ENCODE measurements at regions not wholly inside any gene's neighbourhood (a gene's known extent, or its start where the extent isn't known, plus 50 kb on each side); places are given as distances from the start of the nearest gene placed in this dataset.
"Not testable (repeated sequence)": the region's sequence is repeated elsewhere in the genome, so short reads cannot be mapped to it uniquely, and the experiment has no call there.

- Histone ChIP-seq H3K27me3 (ENCODE audit: insufficient read depth, low read length) (no peaks in the 10 kb centered on the region), H3K9me3 (ENCODE audit: low read length) (no peaks in the 10 kb centered on the region), H2AFZ (ENCODE audit: low read depth, low read length) (no peak overlapping the region), H3K4me1 (ENCODE audit: insufficient read depth, low read length) (no peaks in the 10 kb centered on the region), H3K4me3 (ENCODE audit: low read length) (no peak overlapping the region), H3K36me3 (ENCODE audit: insufficient read depth, low read length) (no peaks in the 10 kb centered on the region)
These were observed 78.3 kb upstream of the SLC16A7 start for GRCh38 chr12:59517522-59517921.

GRCh38 chr12:59500915-59501314, 94.9 kb upstream of the SLC16A7 start:
- H3K27me3 ChIP-seq (ENCODE audit: insufficient read depth, low read length) = no peaks in the 10 kb centered on the region
- H3K36me3 ChIP-seq (ENCODE audit: insufficient read depth, low read length) = no peaks in the 10 kb centered on the region
- H2AFZ ChIP-seq (ENCODE audit: low read depth, low read length) = no peak overlapping the region
- H3K9me3 ChIP-seq (ENCODE audit: low read length) = no peaks in the 10 kb centered on the region
- H3K4me1 ChIP-seq (ENCODE audit: insufficient read depth, low read length) = no peaks in the 10 kb centered on the region
- no peak overlapping the region for H3K4me3 ChIP-seq (ENCODE audit: low read length)

GRCh38 chr12:59500335-59500734, 95.5 kb upstream of the SLC16A7 start:
- Histone ChIP-seq H3K36me3 (ENCODE audit: insufficient read depth, low read length) (no peaks in the 10 kb centered on the region), H3K9me3 (ENCODE audit: low read length) (no peaks in the 10 kb centered on the region), H3K4me1 (ENCODE audit: insufficient read depth, low read length) (no peaks in the 10 kb centered on the region), H3K4me3 (ENCODE audit: low read length) (no peak overlapping the region), H2AFZ (ENCODE audit: low read depth, low read length) (no peak overlapping the region), H3K27me3 (ENCODE audit: insufficient read depth, low read length) (no peaks in the 10 kb centered on the region)

- no peaks in the 10 kb centered on the region for H3K4me1 ChIP-seq (ENCODE audit: insufficient read depth, low read length)
- no peak overlapping the region for H2AFZ ChIP-seq (ENCODE audit: low read depth, low read length)
- H3K27me3 ChIP-seq (ENCODE audit: insufficient read depth, low read length) = no peaks in the 10 kb centered on the region
- no peaks in the 10 kb centered on the region for H3K36me3 ChIP-seq (ENCODE audit: insufficient read depth, low read length)
- no peak overlapping the region for H3K4me3 ChIP-seq (ENCODE audit: low read length)
- H3K9me3 ChIP-seq (ENCODE audit: low read length) = no peaks in the 10 kb centered on the region
These were observed 96.1 kb upstream of the SLC16A7 start for GRCh38 chr12:59499774-59500173.

- no peaks in the 10 kb centered on the region for H3K4me1 ChIP-seq (ENCODE audit: insufficient read depth, low read length)
- no peak overlapping the region for H3K4me3 ChIP-seq (ENCODE audit: low read length)
- no peaks in the 10 kb centered on the region for H3K27me3 ChIP-seq (ENCODE audit: insufficient read depth, low read length)
- H2AFZ ChIP-seq (ENCODE audit: low read depth, low read length) = no peak overlapping the region
- no peaks in the 10 kb centered on the region for H3K36me3 ChIP-seq (ENCODE audit: insufficient read depth, low read length)
- H3K9me3 ChIP-seq (ENCODE audit: low read length) = no peaks in the 10 kb centered on the region
These were observed 101.2 kb upstream of the SLC16A7 start for GRCh38 chr12:59494617-59495016.

GRCh38 chr12:59491877-59492276, 104.0 kb upstream of the SLC16A7 start:
- Histone ChIP-seq H3K27me3 (ENCODE audit: insufficient read depth, low read length) (no peaks in the 10 kb centered on the region), H3K4me3 (ENCODE audit: low read length) (no peak overlapping the region), H3K4me1 (ENCODE audit: insufficient read depth, low read length) (no peaks in the 10 kb centered on the region), H3K36me3 (ENCODE audit: insufficient read depth, low read length) (no peaks in the 10 kb centered on the region), H2AFZ (ENCODE audit: low read depth, low read length) (no peak overlapping the region), H3K9me3 (ENCODE audit: low read length) (no peaks in the 10 kb centered on the region)

- no peaks in the 10 kb centered on the region for H3K27me3 ChIP-seq (ENCODE audit: insufficient read depth, low read length)
- H3K9me3 ChIP-seq (ENCODE audit: low read length) = no peaks in the 10 kb centered on the region
- H3K36me3 ChIP-seq (ENCODE audit: insufficient read depth, low read length) = no peaks in the 10 kb centered on the region
- no peak overlapping the region for H3K4me3 ChIP-seq (ENCODE audit: low read length)
- no peak overlapping the region for H2AFZ ChIP-seq (ENCODE audit: low read depth, low read length)
- H3K4me1 ChIP-seq (ENCODE audit: insufficient read depth, low read length) = no peaks in the 10 kb centered on the region
These were observed 109.0 kb upstream of the SLC16A7 start for GRCh38 chr12:59486827-59487226.

- H2AFZ ChIP-seq (ENCODE audit: low read depth, low read length) = no peak overlapping the region
- H3K4me1 ChIP-seq (ENCODE audit: insufficient read depth, low read length) = no peaks in the 10 kb centered on the region
- H3K27me3 ChIP-seq (ENCODE audit: insufficient read depth, low read length) = no peaks in the 10 kb centered on the region
- H3K36me3 ChIP-seq (ENCODE audit: insufficient read depth, low read length) = no peaks in the 10 kb centered on the region
- no peaks in the 10 kb centered on the region for H3K9me3 ChIP-seq (ENCODE audit: low read length)
- no peak overlapping the region for H3K4me3 ChIP-seq (ENCODE audit: low read length)
These were observed 111.3 kb upstream of the SLC16A7 start for GRCh38 chr12:59484575-59484974.

- not testable (repeated sequence) for H2AFZ ChIP-seq (ENCODE audit: low read depth, low read length); H3K36me3 ChIP-seq (ENCODE audit: insufficient read depth, low read length); H3K27me3 ChIP-seq (ENCODE audit: insufficient read depth, low read length); H3K4me3 ChIP-seq (ENCODE audit: low read length); H3K9me3 ChIP-seq (ENCODE audit: low read length); H3K4me1 ChIP-seq (ENCODE audit: insufficient read depth, low read length)
These were observed 121.6 kb upstream of the SLC16A7 start for GRCh38 chr12:59474236-59474635.

GRCh38 chr12:59472273-59472672, 123.6 kb upstream of the SLC16A7 start:
- no peaks in the 10 kb centered on the region for H3K4me1 ChIP-seq (ENCODE audit: insufficient read depth, low read length)
- H2AFZ ChIP-seq (ENCODE audit: low read depth, low read length) = no peak overlapping the region
- H3K9me3 ChIP-seq (ENCODE audit: low read length) = no peaks in the 10 kb centered on the region
- H3K36me3 ChIP-seq (ENCODE audit: insufficient read depth, low read length) = no peaks in the 10 kb centered on the region
- H3K4me3 ChIP-seq (ENCODE audit: low read length) = no peak overlapping the region
- no peaks in the 10 kb centered on the region for H3K27me3 ChIP-seq (ENCODE audit: insufficient read depth, low read length)

GRCh38 chr12:59459966-59460660, 135.7 kb upstream of the SLC16A7 start:
- Histone ChIP-seq H2AFZ (ENCODE audit: low read depth, low read length) (no peak overlapping the region), H3K9me3 (ENCODE audit: low read length) (no peaks in the 10 kb centered on the region), H3K36me3 (ENCODE audit: insufficient read depth, low read length) (no peaks in the 10 kb centered on the region), H3K4me1 (ENCODE audit: insufficient read depth, low read length) (no peaks in the 10 kb centered on the region), H3K27me3 (ENCODE audit: insufficient read depth, low read length) (no peaks in the 10 kb centered on the region), H3K4me3 (ENCODE audit: low read length) (no peak overlapping the region)

- no peak overlapping the region for H2AFZ ChIP-seq (ENCODE audit: low read depth, low read length)
- H3K4me3 ChIP-seq (ENCODE audit: low read length) = no peak overlapping the region
- no peaks in the 10 kb centered on the region for H3K27me3 ChIP-seq (ENCODE audit: insufficient read depth, low read length)
- H3K36me3 ChIP-seq (ENCODE audit: insufficient read depth, low read length) = no peaks in the 10 kb centered on the region
- H3K4me1 ChIP-seq (ENCODE audit: insufficient read depth, low read length) = peaks cover 3% of the 10 kb centered on the region
- no peaks in the 10 kb centered on the region for H3K9me3 ChIP-seq (ENCODE audit: low read length)
These were observed 142.4 kb upstream of the SLC16A7 start for GRCh38 chr12:59453475-59453874.

- Histone ChIP-seq H3K36me3 (ENCODE audit: insufficient read depth, low read length) (no peaks in the 10 kb centered on the region), H3K9me3 (ENCODE audit: low read length) (no peaks in the 10 kb centered on the region), H3K27me3 (ENCODE audit: insufficient read depth, low read length) (no peaks in the 10 kb centered on the region), H2AFZ (ENCODE audit: low read depth, low read length) (no peak overlapping the region), H3K4me1 (ENCODE audit: insufficient read depth, low read length) (peaks cover 3% of the 10 kb centered on the region), H3K4me3 (ENCODE audit: low read length) (no peak overlapping the region)
These were observed 143.1 kb upstream of the SLC16A7 start for GRCh38 chr12:59452746-59453145.

GRCh38 chr12:59452259-59452658, 143.6 kb upstream of the SLC16A7 start:
- Histone ChIP-seq H3K9me3 (ENCODE audit: low read length) (no peaks in the 10 kb centered on the region), H3K4me3 (ENCODE audit: low read length) (no peak overlapping the region)

More at GRCh38 chr12:59452259-59452658, 143.6 kb upstream of the SLC16A7 start:
- Histone ChIP-seq H3K4me1 (ENCODE audit: insufficient read depth, low read length) (peaks cover 3% of the 10 kb centered on the region), H3K36me3 (ENCODE audit: insufficient read depth, low read length) (no peaks in the 10 kb centered on the region), H3K27me3 (ENCODE audit: insufficient read depth, low read length) (no peaks in the 10 kb centered on the region), H2AFZ (ENCODE audit: low read depth, low read length) (no peak overlapping the region)

Data from neuron (in vitro differentiated cells).